Calu3 (cell line): ENCODE measurements at regions not wholly inside any gene's neighbourhood (a gene's known extent, or its start where the extent isn't known, plus 50 kb on each side); places are given as distances from the start of the nearest gene placed in this dataset.

Source experiments
- BruUV-seq: library from RNA; stranded (reverse); fragments of 400-500 nt; replicated peaks from 2 replicates; lab custom pipeline; 2021; lab: Mats Ljungman, UMichigan
- CTCF ChIA-PET: fragments of 300-600 bp; sonication (Branson Sonifier 250); formaldehyde crosslinking; loops from one replicate; lab custom pipeline; 2022; ENCODE audit warnings: antibody characterized with exemption; lab: Charles Lee
- DNase-seq: peaks from one replicate; pipeline ENCODE4 v3.0.0; 2022
- H3K27ac Mint-ChIP-seq: one replicate; pipeline ENCODE4 v1.8.0; 2022; ENCODE audit warnings: mixed read lengths; ENCODE audit not compliant: unreplicated experiment
- H3K27me3 Mint-ChIP-seq: one replicate; pipeline ENCODE4 v1.8.0; 2022; ENCODE audit warnings: mixed read lengths; ENCODE audit not compliant: unreplicated experiment
- H3K36me3 Mint-ChIP-seq: one replicate; pipeline ENCODE4 v1.8.0; 2022; ENCODE audit warnings: mild to moderate bottlenecking, moderate library complexity, mixed read lengths; ENCODE audit not compliant: insufficient read depth, unreplicated experiment
- H3K4me1 Mint-ChIP-seq: one replicate; pipeline ENCODE4 v1.8.0; 2022; ENCODE audit warnings: mild to moderate bottlenecking, low read depth, mixed read lengths; ENCODE audit not compliant: unreplicated experiment
- H3K4me3 Mint-ChIP-seq: one replicate; pipeline ENCODE4 v1.8.0; 2022; ENCODE audit warnings: mild to moderate bottlenecking, low read depth, moderate library complexity, mixed read lengths; ENCODE audit not compliant: unreplicated experiment
- H3K9me3 Mint-ChIP-seq: one replicate; pipeline ENCODE4 v1.8.0; 2022; ENCODE audit warnings: low read depth, mixed read lengths; ENCODE audit not compliant: unreplicated experiment
- CTCF ChIP-seq: fragments of 200-600 bp; IDR thresholded peaks from one replicate; pipeline ENCODE4 v1.8.0; 2022; ENCODE audit warnings: antibody characterized with exemption; ENCODE audit not compliant: unreplicated experiment
- intact Hi-C: fragments of 100-400 bp; cut with micrococcal nuclease; formaldehyde crosslinking; loops from one replicate; pipeline ENCODE4 v1.10.0; 2022; ENCODE audit not compliant: unreplicated experiment

- H3K4me3 Mint-ChIP-seq = no peak overlapping the region
- intact Hi-C loops = loop anchor here (1.0 to 10.0 kb wide), 3 partner anchors 352 to 839 kb away; no protein-coding TSS in a partner anchor
- H3K9me3 Mint-ChIP-seq = no peaks in the 10 kb centered on the region
- H3K27ac Mint-ChIP-seq = no peak overlapping the region
- no TSS peak for BruUV-seq
- no peaks in the 10 kb centered on the region for H3K36me3 Mint-ChIP-seq
- H3K27me3 Mint-ChIP-seq = no peaks in the 10 kb centered on the region
- CTCF ChIA-PET = interaction anchor here (0.6 to 1.5 kb wide), 12 partner anchors 9 to 986 kb away, joined by 3 to 18 read pairs (median 4); no protein-coding TSS in a partner anchor
- H3K4me1 Mint-ChIP-seq = peaks cover 9% of the 10 kb centered on the region
- peak; percentile 63 for DNase-seq
- peak; percentile 47 for TF ChIP-seq CTCF
Measured at GRCh38 chr7:114865564-114865963, 56.3 kb upstream of the MDFIC start.
